CD4-positive, alpha-beta T cell (primary cell): ENCODE measurements at regions not wholly inside any gene's neighbourhood (a gene's known extent, or its start where the extent isn't known, plus 50 kb on each side); places are given as distances from the start of the nearest gene placed in this dataset.

Experiments
- ATAC-seq: fragments of 200-7000 bp; cut with Tn5 transposase; one replicate; pipeline ENCODE4 v1.10.0; 2022; ENCODE audit warnings: mild to moderate bottlenecking; ENCODE audit not compliant: poor library complexity
- CTCF ChIA-PET: fragments of 350-600 bp; sonication (Branson Sonifier 250); formaldehyde crosslinking; loops from one replicate; lab custom pipeline; 2021; ENCODE audit warnings: antibody characterized with exemption, inconsistent platforms; lab: Charles Lee
- POLR2A ChIA-PET: fragments of 350-600 bp; sonication (Branson Sonifier 250); formaldehyde crosslinking; loops from one replicate; lab custom pipeline; 2021; ENCODE audit warnings: antibody characterized with exemption, inconsistent platforms; lab: Charles Lee
- DNase-seq, 14 experiments: peaks; one replicate each; pipeline ENCODE4 v3.0.0-alpha.2; 2013 to 2020; ENCODE audit warnings: mixed read lengths in 2 of 14
- H3K27ac ChIP-seq, 2 donors: one replicate each; pipeline versions ENCODE4 v1.5.1 to v1.7.0; 2013; ENCODE audit warnings: low read length in 2 of 2, low read depth in 1 of 2, mild to moderate bottlenecking in 1 of 2
- H3K27me3 ChIP-seq, 2 experiments: 1 replicate in 1 of 2; 2 replicates in 1 of 2; pipeline versions ENCODE4 v1.6.1 to v1.7.0; 2013; ENCODE audit warnings: low read length in 2 of 2, control low read depth in 1 of 2, mild to moderate bottlenecking in 1 of 2, moderate library complexity in 1 of 2; ENCODE audit not compliant: insufficient read depth in 2 of 2, control insufficient read depth in 1 of 2
- H3K36me3 ChIP-seq: one replicate; pipeline ENCODE4 v1.6.1; 2013; ENCODE audit warnings: low read length, control low read depth; ENCODE audit not compliant: insufficient read depth
- H3K4me1 ChIP-seq: one replicate; pipeline ENCODE4 v1.6.1; 2013; ENCODE audit warnings: low read length, control low read depth; ENCODE audit not compliant: insufficient read depth
- H3K4me3 ChIP-seq: one replicate; pipeline ENCODE4 v1.5.1; 2013; ENCODE audit warnings: mild to moderate bottlenecking, low read length, moderate library complexity
- H3K9me3 ChIP-seq, 2 experiments: 1 replicate in 1 of 2; 2 replicates in 1 of 2; pipeline versions ENCODE4 v1.6.1 to v1.7.0; 2013; ENCODE audit warnings: low read length in 2 of 2, mild to moderate bottlenecking in 2 of 2, control low read depth in 1 of 2, moderate library complexity in 1 of 2; ENCODE audit not compliant: control insufficient read depth in 1 of 2, insufficient read depth in 1 of 2
- H3K27ac Mint-ChIP-seq: one replicate; pipeline ENCODE4 v1.8.0; 2020; ENCODE audit warnings: mixed read lengths
- H3K27me3 Mint-ChIP-seq: one replicate; pipeline ENCODE4 v1.8.0; 2021; ENCODE audit warnings: mixed read lengths
- H3K36me3 Mint-ChIP-seq: one replicate; pipeline ENCODE4 v1.8.0; 2021; ENCODE audit warnings: low read depth, mixed read lengths
- H3K4me1 Mint-ChIP-seq: one replicate; pipeline ENCODE4 v1.8.0; 2021; ENCODE audit warnings: low read depth, mixed read lengths
- H3K4me3 Mint-ChIP-seq: one replicate; pipeline ENCODE4 v1.8.0; 2020; ENCODE audit warnings: mild to moderate bottlenecking, mixed read lengths
- H3K9me3 Mint-ChIP-seq: one replicate; pipeline ENCODE4 v1.8.0; 2020; ENCODE audit warnings: mixed read lengths
- intact Hi-C, 2 experiments: fragments of 100-400 bp; cut with DNase I in 1 of 2; cut with micrococcal nuclease in 1 of 2; formaldehyde crosslinking; loops; one replicate each; pipeline versions ENCODE4 v1.15.1 to v1.9.0; 2023 to 2025; cut with DNase I, micrococcal nuclease
- TF ChIP-seq, protein P1 (sequence below): fragments of 200-600 bp; IDR thresholded peaks from one replicate; pipeline ENCODE4 v1.8.0; 2022; ENCODE audit warnings: antibody characterized with exemption, mild to moderate bottlenecking

DNA sequence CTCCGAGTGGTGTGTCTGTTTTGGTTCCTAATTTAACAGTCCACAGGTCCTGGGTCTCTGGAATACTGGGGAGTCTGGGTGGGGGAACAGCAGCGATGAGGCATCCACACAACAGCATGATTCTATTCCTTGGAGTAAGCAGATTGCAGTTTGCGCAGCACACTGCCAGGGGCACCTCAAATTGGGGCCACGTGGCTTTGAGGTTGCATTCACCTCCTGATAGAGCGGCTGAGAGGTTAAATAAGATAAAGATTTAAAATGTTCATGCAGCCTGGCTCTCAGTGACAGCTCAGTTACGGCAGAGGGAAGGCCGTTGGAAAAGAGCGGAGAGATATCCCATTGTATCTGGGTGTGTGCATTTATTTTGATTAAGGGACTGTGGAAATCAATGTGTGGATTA is 202.3 kb downstream of the ASB1 start:
- H3K36me3 ChIP-seq = no peaks in the 10 kb centered on the region
- POLR2A ChIA-PET = no interaction called here

DNA sequence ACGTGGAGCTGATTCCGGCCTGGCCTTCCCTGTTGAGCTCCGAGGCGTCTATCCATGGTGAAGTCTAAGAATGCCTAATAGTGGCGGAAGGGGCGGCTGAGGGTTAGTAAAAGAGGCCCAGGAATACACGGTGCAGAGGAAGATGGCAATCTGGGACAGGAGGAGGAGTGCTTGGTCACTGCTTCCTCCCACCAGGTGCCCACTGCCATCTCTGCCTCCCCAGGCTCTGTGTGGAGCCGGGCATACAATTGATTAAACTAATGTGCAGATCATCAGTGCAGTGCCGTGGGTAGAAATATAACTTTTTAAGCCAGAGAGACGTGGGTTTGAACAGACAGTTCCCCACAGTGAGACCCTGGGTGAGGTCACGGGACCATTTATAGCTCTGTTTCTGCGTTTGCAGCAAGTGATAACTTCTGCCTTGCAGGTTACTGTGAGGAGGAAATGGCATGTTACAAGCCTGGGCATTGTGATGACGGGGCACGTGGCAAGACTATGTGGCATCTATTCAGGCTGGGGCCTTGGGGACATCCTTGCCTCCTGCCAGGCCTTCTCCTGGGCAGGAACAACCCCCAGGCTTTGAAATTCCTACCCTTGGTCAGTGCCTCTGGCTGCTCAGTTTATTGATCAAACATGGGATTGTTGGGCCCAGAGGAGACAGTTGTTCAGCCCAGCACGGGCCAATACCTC is 204.9 kb downstream of the ASB1 start:
- TF ChIP-seq, protein P1, sequence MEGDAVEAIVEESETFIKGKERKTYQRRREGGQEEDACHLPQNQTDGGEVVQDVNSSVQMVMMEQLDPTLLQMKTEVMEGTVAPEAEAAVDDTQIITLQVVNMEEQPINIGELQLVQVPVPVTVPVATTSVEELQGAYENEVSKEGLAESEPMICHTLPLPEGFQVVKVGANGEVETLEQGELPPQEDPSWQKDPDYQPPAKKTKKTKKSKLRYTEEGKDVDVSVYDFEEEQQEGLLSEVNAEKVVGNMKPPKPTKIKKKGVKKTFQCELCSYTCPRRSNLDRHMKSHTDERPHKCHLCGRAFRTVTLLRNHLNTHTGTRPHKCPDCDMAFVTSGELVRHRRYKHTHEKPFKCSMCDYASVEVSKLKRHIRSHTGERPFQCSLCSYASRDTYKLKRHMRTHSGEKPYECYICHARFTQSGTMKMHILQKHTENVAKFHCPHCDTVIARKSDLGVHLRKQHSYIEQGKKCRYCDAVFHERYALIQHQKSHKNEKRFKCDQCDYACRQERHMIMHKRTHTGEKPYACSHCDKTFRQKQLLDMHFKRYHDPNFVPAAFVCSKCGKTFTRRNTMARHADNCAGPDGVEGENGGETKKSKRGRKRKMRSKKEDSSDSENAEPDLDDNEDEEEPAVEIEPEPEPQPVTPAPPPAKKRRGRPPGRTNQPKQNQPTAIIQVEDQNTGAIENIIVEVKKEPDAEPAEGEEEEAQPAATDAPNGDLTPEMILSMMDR = no peak
- no peaks in the 10 kb centered on the region for H3K4me1 ChIP-seq
- ATAC-seq (no peak), DNase-seq (no peak)
- intact Hi-C loops = no loop called here
- peaks cover 0 to under 1% of the 10 kb centered on the region in 2 experiments for H3K9me3 ChIP-seq
- POLR2A ChIA-PET = no interaction called here
- Mint-ChIP-seq H3K27ac (no peak overlapping the region), H3K4me1 (no peaks in the 10 kb centered on the region), H3K36me3 (no peaks in the 10 kb centered on the region), H3K27me3 (peaks cover 23% of the 10 kb centered on the region), H3K9me3 (no peaks in the 10 kb centered on the region), H3K4me3 (no peak overlapping the region)
- H3K27me3 ChIP-seq = peaks cover 0 to 4% of the 10 kb centered on the region in 2 experiments
- CTCF ChIA-PET = no interaction called here
- no peak overlapping the region for H3K4me3 ChIP-seq
- H3K27ac ChIP-seq = no peak overlapping the region
- no peaks in the 10 kb centered on the region for H3K36me3 ChIP-seq

More for the DNA sequence above, 202.3 kb downstream of the ASB1 start:
- Histone ChIP-seq H3K4me1 (no peaks in the 10 kb centered on the region), H3K27ac (no peak overlapping the region), H3K9me3 (peaks cover 0 to 3% of the 10 kb centered on the region in 2 experiments), H3K4me3 (no peak overlapping the region), H3K27me3 (peaks cover 0 to 1% of the 10 kb centered on the region in 2 experiments)
- H3K27ac Mint-ChIP-seq = no peak overlapping the region
- H3K4me3 Mint-ChIP-seq = no peak overlapping the region
- intact Hi-C loops = no loop called here
- ATAC-seq (no peak), DNase-seq (no peak)
- no peaks in the 10 kb centered on the region for H3K36me3 Mint-ChIP-seq
- H3K4me1 Mint-ChIP-seq = no peaks in the 10 kb centered on the region
- TF ChIP-seq, protein P1 = no peak
- CTCF ChIA-PET = no interaction called here
- no peaks in the 10 kb centered on the region for H3K9me3 Mint-ChIP-seq
- peaks cover 15% of the 10 kb centered on the region for H3K27me3 Mint-ChIP-seq

DNA sequence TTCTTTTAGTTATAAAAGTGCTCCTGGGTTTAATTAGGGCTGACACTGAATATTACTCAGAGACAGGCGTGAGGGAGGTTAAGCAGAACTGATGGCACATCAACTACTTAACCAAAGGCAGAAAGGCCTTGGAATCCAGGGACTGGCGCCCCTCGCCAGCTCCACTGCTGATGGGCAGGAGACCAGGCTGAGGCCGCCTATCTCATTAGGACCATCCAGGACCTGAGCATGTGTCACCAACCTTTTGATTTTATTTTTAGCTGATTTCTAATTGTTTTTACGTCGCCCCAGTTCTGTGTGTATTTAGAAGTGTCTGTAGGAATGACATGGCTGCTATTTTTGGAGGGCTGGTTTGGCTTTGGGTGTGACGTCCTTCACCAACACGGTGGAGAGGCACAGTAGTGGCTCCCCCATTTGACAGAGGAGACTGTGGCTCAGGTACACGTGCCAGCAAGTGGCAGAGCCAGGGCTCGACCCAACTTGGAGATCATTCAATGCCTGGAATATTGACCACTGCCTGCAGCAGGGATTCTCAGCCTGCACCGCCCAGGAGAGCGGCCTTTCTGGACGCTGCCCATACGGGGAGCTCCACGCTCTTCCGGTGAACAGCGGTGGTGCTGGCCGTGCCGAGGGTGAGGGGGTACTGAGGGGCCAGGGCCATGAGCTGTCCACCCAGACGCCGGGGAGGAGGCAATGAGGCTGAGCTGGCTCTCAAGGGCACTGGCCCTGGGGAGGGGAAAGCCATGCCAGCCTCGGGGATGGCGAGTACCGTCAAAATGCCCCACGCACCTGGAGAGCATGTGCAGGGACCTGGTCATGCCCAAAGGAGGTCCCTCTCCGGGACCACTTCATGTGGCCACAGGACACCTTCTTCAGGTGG is 205.7 kb downstream of the ASB1 start:
- Mint-ChIP-seq H3K36me3 (no peaks in the 10 kb centered on the region), H3K4me1 (no peaks in the 10 kb centered on the region), H3K27me3 (peaks cover 23% of the 10 kb centered on the region), H3K9me3 (no peaks in the 10 kb centered on the region), H3K4me3 (no peak overlapping the region), H3K27ac (no peak overlapping the region)
- POLR2A ChIA-PET = no interaction called here
- Histone ChIP-seq H3K4me3 (no peak overlapping the region), H3K9me3 (no peaks in the 10 kb centered on the region), H3K36me3 (no peaks in the 10 kb centered on the region), H3K27ac (no peak overlapping the region), H3K27me3 (peaks cover 0 to 4% of the 10 kb centered on the region in 2 experiments), H3K4me1 (no peaks in the 10 kb centered on the region)
- CTCF ChIA-PET = no interaction called here
- intact Hi-C loops = no loop called here
- DNase-seq = no peak
- TF ChIP-seq, protein P1 = no peak
- no peak for ATAC-seq
